ENCODE measurements at regions not wholly inside any gene's neighbourhood (a gene's known extent, or its start where the extent isn't known, plus 50 kb on each side); places are given as distances from the start of the nearest gene placed in this dataset.

GRCh38 chr5:124056991-124057723 lies 545.2 kb downstream of the CSNK1G3 start:
- H3K27ac ChIP-seq (ENCODE audit: control insufficient read depth, insufficient read depth, low read length) = no peak overlapping the region
- dilution Hi-C loops (cut with MboI; ENCODE audit: extremely low pct_ligation_motif_present, low sequenced_read_pairs) = no loop called here
- DNase-seq (ENCODE audit: low read depth, low spot score) = no peak

GRCh38 chr5:124056326-124056990 lies 544.5 kb downstream of the CSNK1G3 start:
- Histone ChIP-seq H4K20me1 (ENCODE audit: control insufficient read depth, extremely low read depth, insufficient read depth, low read length) (no peaks in the 10 kb centered on the region), H3K9me1 (ENCODE audit: control insufficient read depth, extremely low read depth, insufficient read depth, low read length) (no peaks in the 10 kb centered on the region), H3K4me3 (ENCODE audit: control insufficient read depth in 2 of 3, extremely low read depth in 1 of 3, insufficient read depth in 2 of 3, low read depth in 1 of 3, low read length in 3 of 3) (no peak overlapping the region), H3K4me1 (ENCODE audit: control insufficient read depth, extremely low read depth, insufficient read depth, low read length) (peaks cover 2% of the 10 kb centered on the region), H3K4me2 (ENCODE audit: control insufficient read depth, extremely low read depth, insufficient read depth, low read depth, low read length) (no peak overlapping the region), H3K27me3 (ENCODE audit: control insufficient read depth, extremely low read depth, insufficient read depth, low read length) (peaks cover 7% of the 10 kb centered on the region), H3K27ac (ENCODE audit: control insufficient read depth, insufficient read depth, low read length) (no peak overlapping the region), H2AFZ (ENCODE audit: control insufficient read depth, low read length) (no peak overlapping the region), H3K9me3 (ENCODE audit: control insufficient read depth, low read depth, low read length) (no peaks in the 10 kb centered on the region), H3K79me2 (ENCODE audit: control insufficient read depth, insufficient read depth, low read length) (no peaks in the 10 kb centered on the region), H3K36me3 (ENCODE audit: control insufficient read depth in 2 of 2, extremely low read depth in 1 of 2, insufficient read depth in 2 of 2, low read length in 2 of 2) (no peaks in the 10 kb centered on the region), H3K9ac (ENCODE audit: control insufficient read depth, extremely low read depth, insufficient read depth, low read length) (no peak overlapping the region)
- FAIRE-seq (no peak), DNase-seq (ENCODE audit: low read depth, low spot score) (no peak)
- TF ChIP-seq EZH2 (IDR thresholded peaks at IDR 0.05; ENCODE audit: low read length) = no peak
- TF ChIP-seq, protein P1, sequence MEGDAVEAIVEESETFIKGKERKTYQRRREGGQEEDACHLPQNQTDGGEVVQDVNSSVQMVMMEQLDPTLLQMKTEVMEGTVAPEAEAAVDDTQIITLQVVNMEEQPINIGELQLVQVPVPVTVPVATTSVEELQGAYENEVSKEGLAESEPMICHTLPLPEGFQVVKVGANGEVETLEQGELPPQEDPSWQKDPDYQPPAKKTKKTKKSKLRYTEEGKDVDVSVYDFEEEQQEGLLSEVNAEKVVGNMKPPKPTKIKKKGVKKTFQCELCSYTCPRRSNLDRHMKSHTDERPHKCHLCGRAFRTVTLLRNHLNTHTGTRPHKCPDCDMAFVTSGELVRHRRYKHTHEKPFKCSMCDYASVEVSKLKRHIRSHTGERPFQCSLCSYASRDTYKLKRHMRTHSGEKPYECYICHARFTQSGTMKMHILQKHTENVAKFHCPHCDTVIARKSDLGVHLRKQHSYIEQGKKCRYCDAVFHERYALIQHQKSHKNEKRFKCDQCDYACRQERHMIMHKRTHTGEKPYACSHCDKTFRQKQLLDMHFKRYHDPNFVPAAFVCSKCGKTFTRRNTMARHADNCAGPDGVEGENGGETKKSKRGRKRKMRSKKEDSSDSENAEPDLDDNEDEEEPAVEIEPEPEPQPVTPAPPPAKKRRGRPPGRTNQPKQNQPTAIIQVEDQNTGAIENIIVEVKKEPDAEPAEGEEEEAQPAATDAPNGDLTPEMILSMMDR (optimal IDR thresholded peaks at IDR 0.05 in 1 of 3, IDR thresholded peaks at IDR 0.05 in 1 of 3, conservative IDR thresholded peaks at IDR 0.05 in 1 of 3; ENCODE audit: extremely low read depth in 1 of 3, insufficient read depth in 2 of 3, low read length in 3 of 3) = no peak
- dilution Hi-C loops (cut with MboI; ENCODE audit: extremely low pct_ligation_motif_present, low sequenced_read_pairs) = no loop called here

More at GRCh38 chr5:124056991-124057723, 545.2 kb downstream of the CSNK1G3 start:
- H3K9me3 ChIP-seq (ENCODE audit: control insufficient read depth, low read depth, low read length) = no peaks in the 10 kb centered on the region
- H3K4me1 ChIP-seq (ENCODE audit: control insufficient read depth, extremely low read depth, insufficient read depth, low read length) = peaks cover 2% of the 10 kb centered on the region
- no peak overlapping the region for H3K4me2 ChIP-seq (ENCODE audit: control insufficient read depth, extremely low read depth, insufficient read depth, low read depth, low read length)
- H3K9ac ChIP-seq (ENCODE audit: control insufficient read depth, extremely low read depth, insufficient read depth, low read length) = no peak overlapping the region
- H3K27me3 ChIP-seq (ENCODE audit: control insufficient read depth, extremely low read depth, insufficient read depth, low read length) = peaks cover 7% of the 10 kb centered on the region
- H2AFZ ChIP-seq (ENCODE audit: control insufficient read depth, low read length) = no peak overlapping the region
- H3K4me3 ChIP-seq (ENCODE audit: control insufficient read depth in 2 of 3, extremely low read depth in 1 of 3, insufficient read depth in 2 of 3, low read depth in 1 of 3, low read length in 3 of 3) = no peak overlapping the region
- H3K9me1 ChIP-seq (ENCODE audit: control insufficient read depth, extremely low read depth, insufficient read depth, low read length) = no peaks in the 10 kb centered on the region
- TF ChIP-seq, protein P1 (optimal IDR thresholded peaks at IDR 0.05 in 1 of 3, IDR thresholded peaks at IDR 0.05 in 1 of 3, conservative IDR thresholded peaks at IDR 0.05 in 1 of 3; ENCODE audit: extremely low read depth in 1 of 3, insufficient read depth in 2 of 3, low read length in 3 of 3) = no peak
- TF ChIP-seq EZH2 (IDR thresholded peaks at IDR 0.05; ENCODE audit: low read length) = no peak
- H4K20me1 ChIP-seq (ENCODE audit: control insufficient read depth, extremely low read depth, insufficient read depth, low read length) = no peaks in the 10 kb centered on the region
- H3K79me2 ChIP-seq (ENCODE audit: control insufficient read depth, insufficient read depth, low read length) = no peaks in the 10 kb centered on the region
- no peaks in the 10 kb centered on the region for H3K36me3 ChIP-seq (ENCODE audit: control insufficient read depth in 2 of 2, extremely low read depth in 1 of 2, insufficient read depth in 2 of 2, low read length in 2 of 2)
- no peak for FAIRE-seq

Measured in keratinocyte (primary cell).